Astrocyte (in vitro differentiated cells and primary cell): ENCODE measurements at regions not wholly inside any gene's neighbourhood (a gene's known extent, or its start where the extent isn't known, plus 50 kb on each side); places are given as distances from the start of the nearest gene placed in this dataset.

ENCODE experiments used
- DNase-seq: peaks from one replicate; pipeline ENCODE4 v3.0.0-alpha.2; 2010; ENCODE audit warnings: low read depth
- FAIRE-seq: peaks from 2 replicates; lab custom pipeline; 2011; peaks lifted over from hg19 to GRCh38; lab: Jason Lieb, UNC
- H2AFZ ChIP-seq: 2 replicates; pipeline ENCODE4 v1.6.0; 2012; ENCODE audit warnings: low read depth, low read length, inconsistent platforms
- H3K27ac ChIP-seq: 2 replicates; pipeline ENCODE4 v1.5.1; 2011; ENCODE audit warnings: low read depth, low read length, inconsistent platforms
- H3K27me3 ChIP-seq: 2 replicates; pipeline ENCODE4 v1.6.0; 2011; ENCODE audit warnings: low read length, inconsistent platforms; ENCODE audit not compliant: insufficient read depth
- H3K36me3 ChIP-seq: 2 replicates; pipeline ENCODE4 v1.5.1; 2011; ENCODE audit warnings: low read length, inconsistent platforms; ENCODE audit not compliant: insufficient read depth
- H3K4me1 ChIP-seq: 2 replicates; pipeline ENCODE4 v1.5.1; 2011; ENCODE audit warnings: low read length, inconsistent platforms; ENCODE audit not compliant: insufficient read depth
- H3K4me2 ChIP-seq: 2 replicates; pipeline ENCODE4 v1.6.0; 2012; ENCODE audit warnings: low read length, inconsistent platforms
- H3K4me3 ChIP-seq: 2 replicates; pipeline ENCODE4 v1.5.1; 2011; ENCODE audit warnings: low read depth, mild to moderate bottlenecking, low read length, inconsistent platforms; ENCODE audit not compliant: insufficient read depth
- H3K79me2 ChIP-seq: 2 replicates; pipeline ENCODE4 v1.6.0; 2012; ENCODE audit warnings: mild to moderate bottlenecking, low read length, inconsistent platforms; ENCODE audit not compliant: insufficient read depth
- H3K9ac ChIP-seq: 2 replicates; pipeline ENCODE4 v1.6.0; 2012; ENCODE audit warnings: mild to moderate bottlenecking, low read length, inconsistent platforms
- H3K9me3 ChIP-seq: 2 replicates; pipeline ENCODE4 v1.5.1; 2012; ENCODE audit warnings: low read depth, mild to moderate bottlenecking, low read length, inconsistent platforms; ENCODE audit not compliant: insufficient read depth
- H4K20me1 ChIP-seq: 2 replicates; pipeline ENCODE4 v1.6.0; 2012; ENCODE audit warnings: low read length, inconsistent platforms; ENCODE audit not compliant: insufficient read depth
- H3K27ac Mint-ChIP-seq: one replicate; pipeline ENCODE4 v1.8.0; 2021; ENCODE audit warnings: mild to moderate bottlenecking, mixed read lengths; ENCODE audit not compliant: unreplicated experiment
- H3K27me3 Mint-ChIP-seq: one replicate; pipeline ENCODE4 v1.8.0; 2021; ENCODE audit warnings: low read depth, mixed read lengths; ENCODE audit not compliant: unreplicated experiment
- H3K36me3 Mint-ChIP-seq: one replicate; pipeline ENCODE4 v1.8.0; 2021; ENCODE audit warnings: low read depth, mixed read lengths; ENCODE audit not compliant: unreplicated experiment
- H3K4me1 Mint-ChIP-seq: one replicate; pipeline ENCODE4 v1.8.0; 2021; ENCODE audit warnings: low read depth, mixed read lengths; ENCODE audit not compliant: unreplicated experiment
- H3K4me3 Mint-ChIP-seq: one replicate; pipeline ENCODE4 v1.8.0; 2021; ENCODE audit warnings: mild to moderate bottlenecking, moderate library complexity, mixed read lengths; ENCODE audit not compliant: unreplicated experiment
- H3K9me3 Mint-ChIP-seq: one replicate; pipeline ENCODE4 v1.8.0; 2021; ENCODE audit warnings: mild to moderate bottlenecking, mixed read lengths; ENCODE audit not compliant: unreplicated experiment
- EZH2 ChIP-seq: IDR thresholded peaks from 2 replicates; pipeline ENCODE4 v1.6.1; 2012; ENCODE audit warnings: mild to moderate bottlenecking, low read length, inconsistent platforms; ENCODE audit not compliant: insufficient read depth
- TF ChIP-seq, protein P1 (sequence below): IDR thresholded peaks from 2 replicates; pipeline ENCODE4 v1.5.1; 2011; ENCODE audit warnings: low read depth, mild to moderate bottlenecking, inconsistent platforms, low read length, moderate library complexity; ENCODE audit not compliant: insufficient read depth

DNA sequence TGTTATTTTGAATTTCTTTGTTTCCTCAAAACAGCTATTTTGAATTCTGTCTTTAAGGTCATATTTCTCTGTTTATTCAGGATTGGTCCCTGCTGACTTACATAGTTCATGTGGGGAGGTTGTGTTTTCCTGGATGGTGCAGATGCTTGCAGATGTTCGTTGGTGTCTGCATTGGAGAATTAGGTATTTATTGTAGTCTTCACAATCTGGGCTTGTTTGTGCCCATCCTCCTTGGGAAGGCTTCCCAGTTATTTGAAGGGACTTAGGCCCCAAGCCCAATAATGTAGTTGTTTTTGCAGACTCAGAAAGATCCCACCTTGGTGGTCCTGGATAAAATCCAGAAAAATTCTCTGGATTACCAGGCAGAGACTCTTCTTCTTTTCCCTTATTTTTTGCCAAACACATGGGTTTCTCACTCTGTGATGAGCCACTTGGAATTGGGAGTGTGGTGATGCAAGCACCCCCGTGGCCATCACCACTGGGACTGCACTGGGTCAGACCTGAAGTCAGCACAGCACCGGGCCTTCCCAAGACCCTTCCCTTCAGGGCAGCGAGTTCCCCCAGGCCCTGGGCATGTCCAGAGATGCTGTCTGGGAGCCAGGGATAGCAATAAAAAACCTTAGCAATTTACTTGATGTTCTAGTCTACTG lies 81.6 kb upstream of the EZR start:
- Histone ChIP-seq H3K4me2 (no peak overlapping the region), H3K27me3 (no peaks in the 10 kb centered on the region), H3K9me3 (no peaks in the 10 kb centered on the region)

DNA sequence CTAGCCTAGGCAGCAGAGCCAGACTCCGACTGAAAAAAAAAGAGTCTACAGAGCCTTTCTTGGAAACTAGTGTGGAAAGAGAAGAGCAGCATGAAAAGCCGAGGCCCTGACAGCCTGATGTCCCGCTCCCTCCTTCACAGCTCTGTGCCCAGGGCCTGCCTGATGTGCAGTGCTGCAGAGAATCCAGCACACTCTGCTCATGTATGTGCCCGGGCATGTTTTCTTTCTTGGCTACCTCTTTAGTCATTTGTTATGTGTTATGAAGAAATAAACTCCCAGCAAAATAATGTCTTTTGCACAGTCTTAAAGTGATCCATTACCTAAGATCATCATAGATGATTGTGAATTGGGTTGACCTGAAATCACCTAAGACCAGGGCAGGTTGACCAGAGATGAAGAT lies 78.1 kb upstream of the EZR start:
- H3K36me3 Mint-ChIP-seq = peaks cover 3% of the 10 kb centered on the region
- Histone ChIP-seq H3K4me3 (no peak overlapping the region), H3K27ac (no peak overlapping the region), H2AFZ (no peak overlapping the region), H3K4me1 (peaks cover 6% of the 10 kb centered on the region), H3K79me2 (no peaks in the 10 kb centered on the region), H3K27me3 (no peaks in the 10 kb centered on the region), H3K9me3 (no peaks in the 10 kb centered on the region), H3K9ac (no peak overlapping the region), H4K20me1 (no peaks in the 10 kb centered on the region), H3K4me2 (no peak overlapping the region), H3K36me3 (no peaks in the 10 kb centered on the region)
- FAIRE-seq (no peak), DNase-seq (no peak)
- H3K9me3 Mint-ChIP-seq = peaks cover 3% of the 10 kb centered on the region
- no peak overlapping the region for H3K4me3 Mint-ChIP-seq
- peaks cover 5% of the 10 kb centered on the region for H3K4me1 Mint-ChIP-seq
- no peak for TF ChIP-seq EZH2
- TF ChIP-seq, protein P1, sequence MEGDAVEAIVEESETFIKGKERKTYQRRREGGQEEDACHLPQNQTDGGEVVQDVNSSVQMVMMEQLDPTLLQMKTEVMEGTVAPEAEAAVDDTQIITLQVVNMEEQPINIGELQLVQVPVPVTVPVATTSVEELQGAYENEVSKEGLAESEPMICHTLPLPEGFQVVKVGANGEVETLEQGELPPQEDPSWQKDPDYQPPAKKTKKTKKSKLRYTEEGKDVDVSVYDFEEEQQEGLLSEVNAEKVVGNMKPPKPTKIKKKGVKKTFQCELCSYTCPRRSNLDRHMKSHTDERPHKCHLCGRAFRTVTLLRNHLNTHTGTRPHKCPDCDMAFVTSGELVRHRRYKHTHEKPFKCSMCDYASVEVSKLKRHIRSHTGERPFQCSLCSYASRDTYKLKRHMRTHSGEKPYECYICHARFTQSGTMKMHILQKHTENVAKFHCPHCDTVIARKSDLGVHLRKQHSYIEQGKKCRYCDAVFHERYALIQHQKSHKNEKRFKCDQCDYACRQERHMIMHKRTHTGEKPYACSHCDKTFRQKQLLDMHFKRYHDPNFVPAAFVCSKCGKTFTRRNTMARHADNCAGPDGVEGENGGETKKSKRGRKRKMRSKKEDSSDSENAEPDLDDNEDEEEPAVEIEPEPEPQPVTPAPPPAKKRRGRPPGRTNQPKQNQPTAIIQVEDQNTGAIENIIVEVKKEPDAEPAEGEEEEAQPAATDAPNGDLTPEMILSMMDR = no peak
- H3K27me3 Mint-ChIP-seq = no peaks in the 10 kb centered on the region
- H3K27ac Mint-ChIP-seq = no peak overlapping the region

More for the DNA sequence above, 81.6 kb upstream of the EZR start:
- no peak for DNase-seq
- Mint-ChIP-seq H3K36me3 (peaks cover 3% of the 10 kb centered on the region), H3K9me3 (peaks cover 13% of the 10 kb centered on the region), H3K4me3 (no peak overlapping the region), H3K27me3 (no peaks in the 10 kb centered on the region), H3K27ac (no peak overlapping the region), H3K4me1 (no peaks in the 10 kb centered on the region)
- Histone ChIP-seq H3K36me3 (no peaks in the 10 kb centered on the region), H3K79me2 (no peaks in the 10 kb centered on the region), H3K4me1 (no peaks in the 10 kb centered on the region), H3K4me3 (no peak overlapping the region), H3K27ac (no peak overlapping the region), H4K20me1 (no peaks in the 10 kb centered on the region), H2AFZ (no peak overlapping the region), H3K9ac (no peak overlapping the region)
- no peak for FAIRE-seq
- TF ChIP-seq EZH2 = no peak
- TF ChIP-seq, protein P1 = no peak

DNA sequence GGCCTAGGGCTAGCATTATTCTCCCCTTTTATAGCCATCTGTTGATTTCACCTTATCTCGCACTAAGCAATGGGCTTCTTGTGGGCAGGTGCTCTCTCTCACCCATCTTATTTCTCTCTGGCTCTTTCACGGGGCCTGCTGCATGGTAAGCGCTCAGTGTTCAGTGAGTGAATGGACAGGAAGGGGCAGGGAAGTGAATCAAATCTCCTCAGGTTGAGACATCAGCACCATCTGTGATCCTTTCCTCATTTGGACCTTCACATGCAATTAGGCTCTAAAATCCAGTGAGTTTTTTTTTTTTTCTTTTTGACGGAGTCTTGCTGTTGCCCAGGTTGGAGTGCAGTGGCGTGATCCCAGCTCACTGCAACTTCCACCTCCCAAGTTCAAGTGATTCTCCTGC lies 76.5 kb upstream of the EZR start:
- FAIRE-seq (no peak), DNase-seq (no peak)
- Mint-ChIP-seq H3K4me3 (no peak overlapping the region), H3K36me3 (no peaks in the 10 kb centered on the region), H3K4me1 (peaks cover 5% of the 10 kb centered on the region), H3K27ac (no peak overlapping the region), H3K9me3 (peaks cover 3% of the 10 kb centered on the region), H3K27me3 (no peaks in the 10 kb centered on the region)
- Histone ChIP-seq H3K9me3 (no peaks in the 10 kb centered on the region), H3K79me2 (no peaks in the 10 kb centered on the region), H3K36me3 (no peaks in the 10 kb centered on the region), H3K4me3 (no peak overlapping the region), H3K4me2 (no peak overlapping the region), H2AFZ (no peak overlapping the region), H3K27me3 (no peaks in the 10 kb centered on the region), H3K4me1 (peaks cover 6% of the 10 kb centered on the region), H3K27ac (no peak overlapping the region), H4K20me1 (no peaks in the 10 kb centered on the region), H3K9ac (no peak overlapping the region)
- TF ChIP-seq, protein P1 = no peak
- TF ChIP-seq EZH2 = no peak
